GM12878 (cell line): ENCODE measurements at regions not wholly inside any gene's neighbourhood (a gene's known extent, or its start where the extent isn't known, plus 50 kb on each side); places are given as distances from the start of the nearest gene placed in this dataset.

ENCODE experiments used
- ATAC-seq: fragments of 200-7000 bp; cut with Tn5 transposase; 3 replicates; pipeline ENCODE4 v1.9.1; 2020; ENCODE audit warnings: mild to moderate bottlenecking, moderate library complexity
- BruUV-seq: library from RNA; stranded (reverse); fragments of 400-500 nt; replicated peaks from 2 replicates; lab custom pipeline; 2021; lab: Mats Ljungman, UMichigan
- CTCF ChIA-PET: fragments of 300-600 bp; sonication (Branson Sonifier 250); formaldehyde crosslinking; extraction: SDS; loops from one replicate; lab custom pipeline; 2021; ENCODE audit warnings: inconsistent platforms; lab: Yijun Ruan, JAX
- POLR2A ChIA-PET: fragments of 350-600 bp; formaldehyde crosslinking; extraction: SDS; loops from one replicate; lab custom pipeline; 2021; ENCODE audit warnings: inconsistent platforms; lab: Charles Lee
- RAD21 ChIA-PET: fragments of 300-600 bp; sonication (Branson Sonifier 250); formaldehyde crosslinking; loops from one replicate; lab custom pipeline; 2023; ENCODE audit warnings: antibody characterized with exemption; ENCODE audit not compliant: unreplicated experiment; lab: Charles Lee
- SMC1A ChIA-PET: fragments of 300-600 bp; sonication (Branson Sonifier 250); formaldehyde crosslinking; loops from one replicate; lab custom pipeline; 2023; ENCODE audit not compliant: unreplicated experiment, uncharacterized antibody; lab: Charles Lee
- DNase-seq: peaks from one replicate; pipeline ENCODE4 v3.0.0-alpha.2; 2011; ENCODE audit warnings: low read depth, low spot score
- FAIRE-seq: peaks from 3 replicates; lab custom pipeline; 2011; peaks lifted over from hg19 to GRCh38; lab: Jason Lieb, UNC
- H2AFZ ChIP-seq: 2 replicates; pipeline ENCODE4 v1.6.0; 2011; ENCODE audit warnings: low read depth, low read length, control low read depth; ENCODE audit not compliant: control insufficient read depth
- H3K27ac ChIP-seq: 2 replicates; pipeline ENCODE4 v1.5.1; 2011; ENCODE audit warnings: control low read depth; ENCODE audit not compliant: control insufficient read depth, insufficient read depth
- H3K27me3 ChIP-seq, 2 experiments: replicated peaks in 1 of 2; 2 replicates each; pipeline versions ENCODE4 v1.6.0 to v1.6.1; 2011; ENCODE audit warnings: low read length in 1 of 2; ENCODE audit not compliant: control insufficient read depth in 2 of 2, insufficient read depth in 2 of 2
- H3K36me3 ChIP-seq, 2 experiments: 2 replicates each; pipeline ENCODE4 v1.5.1; 2011; ENCODE audit warnings: low read length in 1 of 2; ENCODE audit not compliant: control insufficient read depth in 2 of 2, insufficient read depth in 2 of 2
- H3K4me1 ChIP-seq: 2 replicates; pipeline ENCODE4 v1.6.1; 2011; ENCODE audit warnings: mild to moderate bottlenecking, low read length, moderate library complexity, mixed read lengths; ENCODE audit not compliant: control insufficient read depth, insufficient read depth
- H3K4me2 ChIP-seq: 2 replicates; pipeline ENCODE4 v1.6.0; 2011; ENCODE audit warnings: control low read depth; ENCODE audit not compliant: control insufficient read depth, insufficient read depth
- H3K4me3 ChIP-seq: fragments of 200-600 bp; sonication (generic); 2 replicates; pipeline ENCODE4 v1.5.1; 2016
- H3K79me2 ChIP-seq: 2 replicates; pipeline ENCODE4 v1.6.0; 2011; ENCODE audit warnings: low read length; ENCODE audit not compliant: control insufficient read depth, insufficient read depth
- H3K9ac ChIP-seq: 2 replicates; pipeline ENCODE4 v1.8.0; 2011; ENCODE audit warnings: low read length, control low read depth, mixed read lengths; ENCODE audit not compliant: control insufficient read depth, insufficient read depth
- H3K9me3 ChIP-seq: replicated peaks from 3 replicates; pipeline ENCODE4 v1.5.1; 2011; ENCODE audit warnings: mild to moderate bottlenecking, low read length; ENCODE audit not compliant: control insufficient read depth, insufficient read depth
- H4K20me1 ChIP-seq: 2 replicates; pipeline ENCODE4 v1.6.0; 2011; ENCODE audit not compliant: control insufficient read depth, insufficient read depth
- CUX1 ChIP-seq: IDR thresholded peaks from 2 replicates; pipeline ENCODE4 v1.6.1; 2012; ENCODE audit warnings: improper control_type of control experiment, low read depth, low read length; ENCODE audit not compliant: insufficient replicate concordance
- E2F4 ChIP-seq: IDR thresholded peaks from 2 replicates; pipeline ENCODE4 v1.6.1; 2012; ENCODE audit warnings: low read depth, low read length, improper control_type of control experiment
- KLF5 ChIP-seq: fragments of 450-650 bp; IDR thresholded peaks from 2 replicates; pipeline ENCODE4 v1.6.1; 2014; ENCODE audit warnings: mild to moderate bottlenecking; ENCODE audit not compliant: partially characterized antibody
- PAX8 ChIP-seq: fragments of 450-650 bp; IDR thresholded peaks from 2 replicates; pipeline ENCODE4 v1.6.1; 2017; ENCODE audit warnings: mild to moderate bottlenecking, moderate library complexity
- SIN3A ChIP-seq: IDR thresholded peaks from 2 replicates; pipeline ENCODE4 v1.6.1; 2012; ENCODE audit warnings: low read depth, low read length, improper control_type of control experiment
- SPI1 ChIP-seq: IDR thresholded peaks from 2 replicates; pipeline ENCODE4 v1.6.1; 2011; ENCODE audit warnings: low read depth, mild to moderate bottlenecking, low read length, moderate library complexity, borderline replicate concordance; ENCODE audit not compliant: insufficient read depth
- TAF1 ChIP-seq: IDR thresholded peaks from 2 replicates; pipeline ENCODE4 v1.6.1; 2011; ENCODE audit warnings: mild to moderate bottlenecking, low read depth, low read length, borderline replicate concordance
- ZNF274 ChIP-seq: IDR thresholded peaks from one replicate; pipeline ENCODE4 v1.8.0; 2011; ENCODE audit not compliant: insufficient read length, insufficient read depth
- WGBS: methylation state at CpG from one replicate; pipeline ENCODE4 v1.1.6; 2016; ENCODE audit warnings: low lambda C conversion rate; ENCODE audit not compliant: insufficient replicate concordance, insufficient coverage; ENCODE audit errors: missing lambda C conversion rate; 5-methylcytosine and 5-hydroxymethylcytosine counted together
- in situ Hi-C: fragments of 300-500 bp; cut with MboI; formaldehyde crosslinking; loops from 9 replicates; pipeline ENCODE4 v1.14.3; 2018; ENCODE audit warnings: mixed read lengths
- intact Hi-C: fragments of 100-400 bp; cut with micrococcal nuclease; formaldehyde crosslinking; loops from one replicate; pipeline ENCODE4 v1.14.2; 2022; ENCODE audit not compliant: unreplicated experiment
- TF ChIP-seq, protein P1 (sequence below), 3 experiments: IDR thresholded peaks in 2 of 3; conservative IDR thresholded peaks in 1 of 3; 2 replicates each; pipeline ENCODE4 v1.5.1; 2011; ENCODE audit warnings: low read depth in 3 of 3, low read length in 3 of 3, mild to moderate bottlenecking in 3 of 3, control low read depth in 2 of 3, moderate library complexity in 2 of 3, inconsistent platforms in 1 of 3, mixed read lengths in 1 of 3; ENCODE audit not compliant: control insufficient read depth in 2 of 3, insufficient read depth in 1 of 3; ENCODE audit errors: extremely low read depth in 1 of 3
- TF ChIP-seq, protein P2 (sequence below): fragments of 450-650 bp; IDR thresholded peaks from 2 replicates; pipeline ENCODE4 v1.6.1; 2017; ENCODE audit warnings: borderline replicate concordance

DNA sequence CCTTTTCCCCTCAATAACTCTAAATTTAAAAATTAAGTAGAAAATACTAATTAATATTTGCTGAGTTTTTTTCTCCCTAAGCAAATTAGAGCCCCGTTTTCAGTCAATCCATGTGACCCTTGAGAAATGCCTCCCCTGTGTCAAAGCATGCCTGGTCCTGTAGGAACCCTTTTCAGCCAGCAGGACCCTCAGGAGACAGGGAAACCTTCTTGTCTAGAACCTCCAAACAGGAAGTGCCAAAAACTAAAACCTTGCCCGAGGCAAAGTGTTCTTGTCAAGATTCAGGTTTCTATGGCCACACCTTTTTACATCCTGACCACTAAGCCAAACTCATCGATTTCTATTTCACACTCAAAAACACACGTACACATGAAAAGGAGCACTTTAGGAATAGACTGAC, 60.1 kb upstream of the NFE2L3 start:
- Histone ChIP-seq H4K20me1 (no peaks in the 10 kb centered on the region), H3K9me3 (peaks cover 2% of the 10 kb centered on the region; the same call in 2 of the 3 replicates)
- 59% methylated on average over 4 of the region's 4 CpGs for WGBS
- BruUV-seq, result no TSS peak
- POLR2A ChIA-PET, result interaction anchor here (1.0 to 1.4 kb wide), 4 partner anchors 9 to 273 kb away, joined by 3 to 5 read pairs (median 4); partner anchors contain the start of gene SNX10
- in situ Hi-C loops, result loop anchor here (5.0 to 25.0 kb wide), 3 partner anchors 100 to 1070 kb away; partner anchors contain the start of genes HOXA10, HOXA3, HOXA7 and HOXA9
- intact Hi-C loops, result loop anchor here (1.0 to 2.0 kb wide), 3 partner anchors 109 to 273 kb away; partner anchors contain the start of genes CBX3 and HNRNPA2B1
- no peak for TF ChIP-seq KLF5
- TF ChIP-seq, protein P1, sequence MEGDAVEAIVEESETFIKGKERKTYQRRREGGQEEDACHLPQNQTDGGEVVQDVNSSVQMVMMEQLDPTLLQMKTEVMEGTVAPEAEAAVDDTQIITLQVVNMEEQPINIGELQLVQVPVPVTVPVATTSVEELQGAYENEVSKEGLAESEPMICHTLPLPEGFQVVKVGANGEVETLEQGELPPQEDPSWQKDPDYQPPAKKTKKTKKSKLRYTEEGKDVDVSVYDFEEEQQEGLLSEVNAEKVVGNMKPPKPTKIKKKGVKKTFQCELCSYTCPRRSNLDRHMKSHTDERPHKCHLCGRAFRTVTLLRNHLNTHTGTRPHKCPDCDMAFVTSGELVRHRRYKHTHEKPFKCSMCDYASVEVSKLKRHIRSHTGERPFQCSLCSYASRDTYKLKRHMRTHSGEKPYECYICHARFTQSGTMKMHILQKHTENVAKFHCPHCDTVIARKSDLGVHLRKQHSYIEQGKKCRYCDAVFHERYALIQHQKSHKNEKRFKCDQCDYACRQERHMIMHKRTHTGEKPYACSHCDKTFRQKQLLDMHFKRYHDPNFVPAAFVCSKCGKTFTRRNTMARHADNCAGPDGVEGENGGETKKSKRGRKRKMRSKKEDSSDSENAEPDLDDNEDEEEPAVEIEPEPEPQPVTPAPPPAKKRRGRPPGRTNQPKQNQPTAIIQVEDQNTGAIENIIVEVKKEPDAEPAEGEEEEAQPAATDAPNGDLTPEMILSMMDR (IDR thresholded peaks at IDR 0.05 in 2 of 3, conservative IDR thresholded peaks at IDR 0.05 in 1 of 3; ENCODE audit: control insufficient read depth in 2 of 3, extremely low read depth in 1 of 3, insufficient read depth in 1 of 3, low read depth in 3 of 3, low read length in 3 of 3), result peak in 1 of 3 experiments; percentile 17; a peak in 1 of 6 replicates
- TF ChIP-seq E2F4, result no peak
- TF ChIP-seq ZNF274, result no peak
- peak; percentile 15; the same call in 1 of the 2 replicates for TF ChIP-seq SPI1
- no peak for TF ChIP-seq TAF1
- TF ChIP-seq SIN3A, result no peak
- no peak for TF ChIP-seq PAX8
- TF ChIP-seq, protein P2, sequence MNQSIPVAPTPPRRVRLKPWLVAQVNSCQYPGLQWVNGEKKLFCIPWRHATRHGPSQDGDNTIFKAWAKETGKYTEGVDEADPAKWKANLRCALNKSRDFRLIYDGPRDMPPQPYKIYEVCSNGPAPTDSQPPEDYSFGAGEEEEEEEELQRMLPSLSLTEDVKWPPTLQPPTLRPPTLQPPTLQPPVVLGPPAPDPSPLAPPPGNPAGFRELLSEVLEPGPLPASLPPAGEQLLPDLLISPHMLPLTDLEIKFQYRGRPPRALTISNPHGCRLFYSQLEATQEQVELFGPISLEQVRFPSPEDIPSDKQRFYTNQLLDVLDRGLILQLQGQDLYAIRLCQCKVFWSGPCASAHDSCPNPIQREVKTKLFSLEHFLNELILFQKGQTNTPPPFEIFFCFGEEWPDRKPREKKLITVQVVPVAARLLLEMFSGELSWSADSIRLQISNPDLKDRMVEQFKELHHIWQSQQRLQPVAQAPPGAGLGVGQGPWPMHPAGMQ, result no peak
- TF ChIP-seq CUX1, result no peak
- TF ChIP-seq, all 136 proteins: peak for 2
- FAIRE-seq (no peak), DNase-seq (no peak), ATAC-seq (peak; percentile 55)
- Histone ChIP-seq H3K36me3 (no peaks in the 10 kb centered on the region), H3K4me1 (no peaks in the 10 kb centered on the region; the same call in 1 of the 2 replicates), H3K9ac (no peak overlapping the region), H3K4me3 (no peak overlapping the region), H3K4me2 (no peak overlapping the region), H3K79me2 (no peaks in the 10 kb centered on the region), H3K27ac (no peak overlapping the region), H3K27me3 (no peaks in the 10 kb centered on the region), H2AFZ (no peak overlapping the region)
- ChIA-PET SMC1A (interaction anchor here (0.7 to 9.2 kb wide), 24 partner anchors 10 to 277 kb away, joined by 3 to 163 read pairs (median 8); partner anchors contain the start of genes CBX3, HNRNPA2B1 and SNX10), RAD21 (interaction anchor here (0.7 to 6.6 kb wide), 18 partner anchors 9 to 576 kb away, joined by 3 to 117 read pairs (median 4); partner anchors contain the start of genes HNRNPA2B1 and NFE2L3), CTCF (interaction anchor here (0.7 to 8.9 kb wide), 39 partner anchors 9 to 576 kb away, joined by 3 to 203 read pairs (median 9); partner anchors contain the start of genes CBX3, HNRNPA2B1, NFE2L3 and SNX10)
